Smooth muscle cell (in vitro differentiated cells): ENCODE measurements at regions not wholly inside any gene's neighbourhood (a gene's known extent, or its start where the extent isn't known, plus 50 kb on each side); places are given as distances from the start of the nearest gene placed in this dataset.

Source experiments
- DNase-seq: peaks from one replicate; lab custom pipeline; 2025; ENCODE audit not compliant: unreplicated experiment; lab: John Stamatoyannopoulos, UW
- H2AFZ ChIP-seq: fragments of 200-600 bp; sonication (generic); 2 replicates; pipeline ENCODE4 v1.6.0; 2016; ENCODE audit warnings: antibody characterized with exemption, low read depth, mild to moderate bottlenecking
- H3F3A ChIP-seq: fragments of 200-600 bp; sonication (generic); 2 replicates; pipeline ENCODE4 v1.6.0; 2017; ENCODE audit warnings: antibody characterized with exemption, low read depth
- H3K27ac ChIP-seq: fragments of 200-600 bp; sonication (generic); 2 replicates; pipeline ENCODE4 v1.5.1; 2016; ENCODE audit warnings: low read depth, mild to moderate bottlenecking
- H3K27me3 ChIP-seq: fragments of 200-600 bp; sonication (generic); 2 replicates; pipeline ENCODE4 v1.6.1; 2016; ENCODE audit warnings: low read depth, mild to moderate bottlenecking
- H3K36me3 ChIP-seq: fragments of 200-600 bp; sonication (generic); 2 replicates; pipeline ENCODE4 v1.5.1; 2016; ENCODE audit warnings: low read depth
- H3K4me1 ChIP-seq: fragments of 200-600 bp; sonication (generic); 2 replicates; pipeline ENCODE4 v1.5.1; 2016; ENCODE audit warnings: low read depth
- H3K4me2 ChIP-seq: fragments of 200-600 bp; sonication (generic); 2 replicates; pipeline ENCODE4 v1.6.0; 2016; ENCODE audit warnings: mild to moderate bottlenecking
- H3K4me3 ChIP-seq: fragments of 200-600 bp; sonication (generic); 2 replicates; pipeline ENCODE4 v1.5.1; 2016; ENCODE audit warnings: mild to moderate bottlenecking
- H3K79me2 ChIP-seq: fragments of 200-600 bp; sonication (generic); 2 replicates; pipeline ENCODE4 v1.6.0; 2016; ENCODE audit warnings: low read depth, mild to moderate bottlenecking
- H3K9ac ChIP-seq: fragments of 200-600 bp; sonication (generic); 2 replicates; pipeline ENCODE4 v1.6.0; 2016; ENCODE audit warnings: low read depth
- H3K9me3 ChIP-seq: fragments of 200-600 bp; sonication (generic); replicated peaks from 2 replicates; pipeline ENCODE4 v1.5.1; 2016; ENCODE audit warnings: low read depth
- H4K20me1 ChIP-seq: fragments of 200-600 bp; sonication (generic); 2 replicates; pipeline ENCODE4 v1.6.0; 2016; ENCODE audit warnings: low read depth
- WGBS: methylation state at CpG from one replicate; pipeline ENCODE4 v1.1.7; 2016; ENCODE audit warnings: low lambda C conversion rate; 5-methylcytosine and 5-hydroxymethylcytosine counted together
- TF ChIP-seq, protein P1 (sequence below): fragments of 200-600 bp; sonication (generic); IDR thresholded peaks from 2 replicates; pipeline ENCODE4 v1.5.1; 2017; ENCODE audit warnings: borderline replicate concordance, mild to moderate bottlenecking, antibody characterized with exemption; ENCODE audit not compliant: insufficient read depth, poor library complexity, severe bottlenecking

DNA sequence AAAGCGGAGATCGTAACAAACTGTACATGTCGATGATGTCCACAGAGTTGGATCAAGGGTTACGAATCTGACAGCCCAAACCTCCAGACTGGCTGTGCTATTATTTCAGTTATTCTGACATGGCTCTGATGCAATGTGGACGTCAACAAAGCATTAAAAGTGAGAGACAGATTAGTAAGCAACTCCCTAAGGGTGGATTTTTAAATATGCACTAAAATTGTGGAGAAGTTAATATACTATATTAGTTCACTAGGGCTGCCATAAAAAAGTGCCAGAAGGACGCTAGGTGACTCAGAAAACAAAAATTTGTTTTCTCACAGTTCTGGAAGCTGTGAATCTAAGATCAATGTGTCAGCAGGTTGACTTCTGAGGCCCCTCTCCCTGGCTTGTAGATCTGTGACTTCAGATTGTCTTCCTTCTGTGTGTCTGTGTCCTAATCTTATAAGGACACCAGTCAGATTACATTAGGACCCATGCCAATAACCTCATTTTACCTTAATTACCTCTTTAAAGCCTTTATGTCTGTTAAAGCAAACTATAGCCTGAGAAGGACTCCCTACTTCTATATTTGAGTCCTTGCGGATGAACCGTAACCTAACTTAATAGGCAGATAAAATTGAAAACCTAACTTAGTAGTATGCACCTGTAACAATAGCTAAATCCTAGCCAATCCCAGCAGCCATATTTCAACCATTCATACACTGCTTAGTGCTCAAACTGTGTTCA, 66.0 kb upstream of the BACH1 start:
- peak overlapping the region; percentile 55 for H3K27ac ChIP-seq
- DNase-seq = no peak
- H3K4me1 ChIP-seq = peaks cover 6% of the 10 kb centered on the region
- no peaks in the 10 kb centered on the region for H3K79me2 ChIP-seq
- H3K27me3 ChIP-seq = no peaks in the 10 kb centered on the region
- peak overlapping the region; percentile 7 for H3K4me2 ChIP-seq
- H2AFZ ChIP-seq = no peak overlapping the region
- no peaks in the 10 kb centered on the region for H3K36me3 ChIP-seq
- WGBS = 73% methylated on average over 8 of the region's 8 CpGs
- H3F3A ChIP-seq = no peaks in the 10 kb centered on the region
- H3K9ac ChIP-seq = no peak overlapping the region
- H4K20me1 ChIP-seq = no peaks in the 10 kb centered on the region
- H3K9me3 ChIP-seq = no peaks in the 10 kb centered on the region
- TF ChIP-seq, protein P1, sequence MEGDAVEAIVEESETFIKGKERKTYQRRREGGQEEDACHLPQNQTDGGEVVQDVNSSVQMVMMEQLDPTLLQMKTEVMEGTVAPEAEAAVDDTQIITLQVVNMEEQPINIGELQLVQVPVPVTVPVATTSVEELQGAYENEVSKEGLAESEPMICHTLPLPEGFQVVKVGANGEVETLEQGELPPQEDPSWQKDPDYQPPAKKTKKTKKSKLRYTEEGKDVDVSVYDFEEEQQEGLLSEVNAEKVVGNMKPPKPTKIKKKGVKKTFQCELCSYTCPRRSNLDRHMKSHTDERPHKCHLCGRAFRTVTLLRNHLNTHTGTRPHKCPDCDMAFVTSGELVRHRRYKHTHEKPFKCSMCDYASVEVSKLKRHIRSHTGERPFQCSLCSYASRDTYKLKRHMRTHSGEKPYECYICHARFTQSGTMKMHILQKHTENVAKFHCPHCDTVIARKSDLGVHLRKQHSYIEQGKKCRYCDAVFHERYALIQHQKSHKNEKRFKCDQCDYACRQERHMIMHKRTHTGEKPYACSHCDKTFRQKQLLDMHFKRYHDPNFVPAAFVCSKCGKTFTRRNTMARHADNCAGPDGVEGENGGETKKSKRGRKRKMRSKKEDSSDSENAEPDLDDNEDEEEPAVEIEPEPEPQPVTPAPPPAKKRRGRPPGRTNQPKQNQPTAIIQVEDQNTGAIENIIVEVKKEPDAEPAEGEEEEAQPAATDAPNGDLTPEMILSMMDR = no peak
- H3K4me3 ChIP-seq = no peak overlapping the region

DNA sequence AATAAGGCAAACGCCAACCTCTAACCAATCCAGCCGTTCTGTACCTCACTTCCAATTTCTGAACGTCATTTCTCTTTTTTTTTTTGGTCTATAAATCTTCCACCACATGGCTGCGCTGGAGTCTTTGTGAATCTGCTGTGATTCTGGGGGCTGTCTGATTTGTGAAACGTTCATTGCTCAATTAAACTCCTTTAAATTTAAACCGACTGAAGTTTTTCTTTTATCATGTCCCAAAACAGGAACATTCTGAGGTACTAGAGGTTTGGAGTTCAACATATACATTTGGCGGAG, 65.5 kb upstream of the BACH1 start:
- H4K20me1 ChIP-seq = no peaks in the 10 kb centered on the region
- peak overlapping the region; percentile 7 for H3K4me2 ChIP-seq
- H3K4me3 ChIP-seq = no peak overlapping the region
- H3K4me1 ChIP-seq = peaks cover 8% of the 10 kb centered on the region
- H3K27ac ChIP-seq = peak overlapping the region; percentile 55
- no peaks in the 10 kb centered on the region for H3F3A ChIP-seq
- no peaks in the 10 kb centered on the region for H3K27me3 ChIP-seq
- no peak for DNase-seq
- no peak overlapping the region for H2AFZ ChIP-seq
- H3K36me3 ChIP-seq = no peaks in the 10 kb centered on the region
- 90% methylated on average over 7 of the region's 7 CpGs for whole genome bisulfite sequencing
- TF ChIP-seq, protein P1 = no peak
- no peaks in the 10 kb centered on the region for H3K9me3 ChIP-seq
- H3K9ac ChIP-seq = no peak overlapping the region
- no peaks in the 10 kb centered on the region for H3K79me2 ChIP-seq

DNA sequence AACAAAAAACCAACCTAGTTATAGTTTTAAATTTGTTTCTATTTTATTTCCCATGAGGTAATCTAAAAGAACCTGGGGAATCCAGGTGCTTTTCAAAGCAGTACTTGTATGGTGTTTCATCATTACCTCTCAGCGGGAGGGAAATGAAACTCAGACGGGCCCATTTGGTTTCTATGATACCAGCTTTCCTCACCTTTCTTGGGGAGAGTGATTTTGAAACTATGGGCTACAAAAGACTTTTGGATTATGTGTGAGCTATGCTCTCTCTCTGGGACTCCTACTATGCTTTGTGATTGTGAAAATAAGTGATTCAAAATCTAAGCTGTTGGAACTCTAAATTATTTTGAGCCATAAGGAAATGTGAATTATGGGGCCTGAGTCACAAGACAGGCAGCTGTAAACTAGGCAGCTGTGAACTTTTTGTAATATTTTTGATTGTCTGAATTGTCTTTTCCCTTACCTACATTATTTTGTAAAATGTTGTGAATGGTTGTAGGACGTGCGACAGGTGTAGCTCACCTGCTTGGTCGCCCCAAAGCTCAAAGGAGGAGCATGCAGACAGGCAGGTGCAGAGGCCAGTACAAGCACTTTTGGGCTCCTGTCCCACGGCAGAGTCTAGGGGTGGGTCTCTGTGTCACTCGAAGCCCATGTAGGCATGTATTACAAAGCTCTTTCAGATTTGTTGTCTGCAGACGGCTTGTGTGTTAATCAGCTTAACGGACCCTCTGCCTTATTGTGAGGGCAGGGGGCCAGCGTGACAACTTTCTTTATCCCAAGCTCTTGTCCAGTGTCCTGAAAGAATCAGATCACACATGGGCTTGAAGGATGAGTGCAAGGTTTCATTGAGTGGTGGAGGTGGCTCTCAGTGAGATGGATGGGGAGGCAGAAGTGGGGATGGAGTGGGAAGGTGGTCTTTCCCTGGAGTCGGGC, 64.8 kb upstream of the BACH1 start:
- TF ChIP-seq, protein P1 = no peak
- WGBS = 94% methylated on average over 11 of the region's 11 CpGs
- DNase-seq = no peak

More for the DNA sequence above, 64.8 kb upstream of the BACH1 start:
- Histone ChIP-seq H3K79me2 (no peaks in the 10 kb centered on the region), H3F3A (no peaks in the 10 kb centered on the region), H3K27ac (peak overlapping the region; percentile 55), H2AFZ (no peak overlapping the region), H3K36me3 (no peaks in the 10 kb centered on the region), H3K4me3 (no peak overlapping the region), H3K4me1 (peaks cover 8% of the 10 kb centered on the region), H3K27me3 (no peaks in the 10 kb centered on the region), H4K20me1 (no peaks in the 10 kb centered on the region), H3K9me3 (no peaks in the 10 kb centered on the region), H3K9ac (no peak overlapping the region), H3K4me2 (no peak overlapping the region)
